ENCODE measurements at regions not wholly inside any gene's neighbourhood (a gene's known extent, or its start where the extent isn't known, plus 50 kb on each side); places are given as distances from the start of the nearest gene placed in this dataset.
A peak's percentile ranks its signal among the peaks of the same experiment; 100 is the strongest.

DNA sequence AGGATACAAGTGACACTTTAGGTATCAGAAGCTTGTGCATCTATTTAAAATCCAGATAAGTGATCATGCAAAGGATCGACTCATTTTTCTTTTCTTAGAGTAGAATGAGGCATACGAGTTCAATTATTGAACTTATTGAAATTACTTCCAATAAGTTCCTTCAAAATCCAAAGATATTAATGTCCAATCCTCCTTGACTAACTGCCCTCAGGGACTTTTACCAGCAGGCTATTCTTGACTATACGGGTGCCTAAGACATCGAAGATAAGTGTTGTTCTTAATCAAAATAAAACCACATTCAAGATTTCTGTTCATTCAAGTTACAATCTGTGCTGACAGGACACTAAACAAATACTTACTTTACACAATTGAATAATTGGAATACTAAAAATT is 74.5 kb upstream of the SP4 start:
- no peak overlapping the region for H3K4me3 ChIP-seq (ENCODE audit: low read depth, low read length)
- TF ChIP-seq, protein P1, sequence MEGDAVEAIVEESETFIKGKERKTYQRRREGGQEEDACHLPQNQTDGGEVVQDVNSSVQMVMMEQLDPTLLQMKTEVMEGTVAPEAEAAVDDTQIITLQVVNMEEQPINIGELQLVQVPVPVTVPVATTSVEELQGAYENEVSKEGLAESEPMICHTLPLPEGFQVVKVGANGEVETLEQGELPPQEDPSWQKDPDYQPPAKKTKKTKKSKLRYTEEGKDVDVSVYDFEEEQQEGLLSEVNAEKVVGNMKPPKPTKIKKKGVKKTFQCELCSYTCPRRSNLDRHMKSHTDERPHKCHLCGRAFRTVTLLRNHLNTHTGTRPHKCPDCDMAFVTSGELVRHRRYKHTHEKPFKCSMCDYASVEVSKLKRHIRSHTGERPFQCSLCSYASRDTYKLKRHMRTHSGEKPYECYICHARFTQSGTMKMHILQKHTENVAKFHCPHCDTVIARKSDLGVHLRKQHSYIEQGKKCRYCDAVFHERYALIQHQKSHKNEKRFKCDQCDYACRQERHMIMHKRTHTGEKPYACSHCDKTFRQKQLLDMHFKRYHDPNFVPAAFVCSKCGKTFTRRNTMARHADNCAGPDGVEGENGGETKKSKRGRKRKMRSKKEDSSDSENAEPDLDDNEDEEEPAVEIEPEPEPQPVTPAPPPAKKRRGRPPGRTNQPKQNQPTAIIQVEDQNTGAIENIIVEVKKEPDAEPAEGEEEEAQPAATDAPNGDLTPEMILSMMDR (IDR thresholded peaks at IDR 0.05; ENCODE audit: low read depth, low read length, missing control alignments): no peak
- DNase-seq (ENCODE audit: low read depth): no peak

DNA sequence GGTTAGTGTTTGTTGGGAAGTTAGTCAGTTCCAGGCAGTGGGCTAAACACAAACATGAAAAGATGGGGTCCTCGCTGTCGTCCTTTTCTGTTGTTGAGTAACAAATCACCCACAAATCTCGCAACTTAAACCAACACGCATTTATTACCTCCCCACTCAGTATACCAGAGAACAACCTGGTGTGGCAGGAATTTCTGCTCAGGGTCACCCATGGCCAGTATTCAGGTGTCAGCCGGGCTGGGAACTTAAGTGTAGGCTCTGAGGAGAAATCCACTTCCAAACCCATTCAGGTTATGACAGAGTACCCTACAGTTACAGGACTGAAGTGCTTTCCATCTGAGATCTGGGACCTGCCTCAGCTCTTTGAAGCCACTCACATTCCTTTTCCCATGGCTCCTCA is 73.6 kb upstream of the SP4 start:
- no peak overlapping the region for H3K4me3 ChIP-seq (ENCODE audit: low read depth, low read length)
- TF ChIP-seq, protein P1 (IDR thresholded peaks at IDR 0.05; ENCODE audit: low read depth, low read length, missing control alignments): no peak
- no peak for DNase-seq (ENCODE audit: low read depth)

DNA sequence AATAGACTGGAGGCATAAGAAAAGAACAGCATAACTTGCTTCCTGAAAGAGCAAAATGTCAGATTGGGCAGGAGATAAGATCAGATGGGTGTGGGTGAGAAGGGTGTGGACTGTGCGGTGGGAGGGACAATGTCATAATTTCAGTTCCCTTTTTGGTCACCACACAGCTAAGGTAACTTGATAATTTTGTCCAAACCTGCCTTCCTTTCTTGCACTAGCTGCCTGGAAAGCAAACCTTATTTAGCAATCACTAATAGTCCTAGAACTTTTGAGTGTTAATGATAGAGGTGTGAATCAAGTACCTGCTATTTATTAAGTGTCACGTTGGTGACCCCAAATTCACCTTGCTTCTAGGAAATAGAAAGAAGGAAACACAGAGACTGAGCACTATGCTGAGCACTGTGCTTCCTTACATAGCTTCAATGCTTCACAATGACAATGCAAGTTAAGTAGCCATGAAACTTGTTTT is 72.4 kb upstream of the SP4 start:
- no peak overlapping the region for H3K4me3 ChIP-seq (ENCODE audit: low read depth, low read length)
- TF ChIP-seq, protein P1 (IDR thresholded peaks at IDR 0.05; ENCODE audit: low read depth, low read length, missing control alignments): no peak
- peak; percentile 97 for DNase-seq (ENCODE audit: low read depth)

DNA sequence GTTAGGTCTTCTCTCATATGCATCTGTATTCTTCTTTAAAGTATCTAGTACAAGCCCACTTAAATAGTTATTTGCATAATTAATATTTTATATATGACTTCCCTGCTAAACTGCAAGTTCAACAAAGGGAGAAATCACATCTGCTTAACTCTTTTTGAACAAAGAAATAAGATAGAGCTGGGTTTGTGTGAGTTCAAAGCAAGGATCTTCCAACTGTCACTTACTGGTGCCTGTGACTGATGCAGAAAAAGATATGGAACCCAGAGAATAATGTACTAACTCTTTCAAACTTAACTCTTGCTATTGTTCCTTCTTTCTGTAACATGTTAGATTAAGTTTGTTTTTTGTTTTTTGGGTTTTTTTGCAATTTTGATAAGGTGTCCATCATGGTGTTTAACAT is 71.3 kb upstream of the SP4 start:
- DNase-seq (ENCODE audit: low read depth): no peak
- TF ChIP-seq, protein P1 (IDR thresholded peaks at IDR 0.05; ENCODE audit: low read depth, low read length, missing control alignments): no peak
- H3K4me3 ChIP-seq (ENCODE audit: low read depth, low read length): no peak overlapping the region

DNA sequence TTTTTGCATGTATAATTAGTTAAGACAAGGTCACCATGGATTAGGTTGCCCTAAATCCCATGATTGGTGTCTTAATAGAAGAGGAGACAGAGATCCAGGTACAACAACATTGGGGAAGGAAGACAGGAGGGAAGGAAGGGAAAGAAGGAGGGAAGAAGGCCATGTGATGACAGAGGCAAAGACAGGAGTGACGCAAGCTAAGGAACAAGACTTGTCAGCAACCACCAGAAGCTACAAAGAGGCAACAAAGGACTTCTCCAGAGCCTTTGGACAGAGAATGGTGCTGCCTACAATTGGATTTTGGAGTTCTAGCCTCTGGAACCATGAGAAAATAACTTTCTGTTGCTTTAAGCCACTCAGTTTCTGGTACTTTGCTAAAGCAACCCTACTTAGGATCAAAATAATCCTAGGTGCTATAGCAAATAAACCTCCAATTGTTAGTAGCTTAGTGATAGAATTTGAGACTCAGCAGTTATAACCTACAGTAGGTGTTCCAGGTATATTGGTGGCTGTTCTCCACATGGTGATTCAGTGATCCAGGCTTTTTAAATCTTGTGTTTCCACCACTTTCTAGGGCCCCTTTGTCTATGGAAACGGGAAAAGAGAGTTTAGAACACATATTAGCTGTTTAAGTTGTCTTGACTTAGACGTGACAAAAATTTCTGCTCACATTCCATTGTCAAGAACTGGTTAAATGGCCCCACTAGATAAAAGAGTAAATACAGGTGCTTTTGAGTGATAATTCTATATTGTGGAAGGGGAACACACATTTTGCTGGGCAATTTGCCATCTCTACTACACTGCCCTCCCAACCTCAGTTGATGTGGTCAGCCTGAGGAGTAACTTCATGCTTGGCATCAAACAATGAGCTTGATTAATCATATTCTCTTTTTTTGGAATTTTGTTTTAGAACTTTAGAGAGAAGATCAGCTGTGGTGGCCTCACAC is 70.5 kb upstream of the SP4 start:
- TF ChIP-seq, protein P1 (IDR thresholded peaks at IDR 0.05; ENCODE audit: low read depth, low read length, missing control alignments): no peak
- no peak for DNase-seq (ENCODE audit: low read depth)
- no peak overlapping the region for H3K4me3 ChIP-seq (ENCODE audit: low read depth, low read length)

DNA sequence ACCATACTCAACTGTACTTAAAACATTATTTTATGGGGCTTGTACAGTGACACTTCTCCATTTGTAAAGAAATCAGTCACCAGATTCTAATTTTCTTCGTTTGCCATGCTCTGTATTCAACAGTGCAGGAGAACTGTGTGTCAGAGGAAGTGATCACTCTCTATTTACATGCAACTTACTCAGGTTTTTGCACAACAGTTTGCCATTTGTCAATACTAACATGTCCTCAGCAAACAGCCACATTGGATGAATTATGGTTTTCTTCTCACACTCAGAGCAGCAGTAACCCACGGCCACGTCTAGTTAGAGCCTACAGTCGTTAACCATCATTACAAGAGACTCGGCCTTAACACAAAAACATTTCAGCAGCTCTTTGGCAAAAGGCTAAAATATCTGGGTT is 69.2 kb upstream of the SP4 start:
- no peak for DNase-seq (ENCODE audit: low read depth)
- no peak overlapping the region for H3K4me3 ChIP-seq (ENCODE audit: low read depth, low read length)
- TF ChIP-seq, protein P1 (IDR thresholded peaks at IDR 0.05; ENCODE audit: low read depth, low read length, missing control alignments): no peak

DNA sequence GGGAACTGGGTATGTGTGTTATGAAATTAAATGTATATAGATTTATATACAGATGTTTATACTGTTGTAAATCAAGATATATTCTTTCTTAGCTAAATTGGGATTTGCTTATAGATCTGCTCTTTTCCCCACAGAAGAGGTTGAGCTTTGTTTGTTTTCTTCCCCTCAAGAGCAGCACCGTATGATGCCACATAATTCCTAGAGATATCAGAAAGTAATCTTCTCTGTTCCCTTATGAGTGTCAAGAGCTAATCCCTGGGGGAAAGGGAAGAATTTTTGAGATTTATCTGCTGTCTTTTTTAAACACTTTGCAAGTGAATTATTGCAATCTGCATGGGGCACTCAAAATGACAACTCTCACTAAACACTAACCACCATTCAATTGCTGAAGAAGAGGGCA is 68.7 kb upstream of the SP4 start:
- TF ChIP-seq, protein P1 (IDR thresholded peaks at IDR 0.05; ENCODE audit: low read depth, low read length, missing control alignments): no peak
- H3K4me3 ChIP-seq (ENCODE audit: low read depth, low read length): no peak overlapping the region
- no peak for DNase-seq (ENCODE audit: low read depth)

All from GM12864 (cell line).